ENCODE measurements at regions not wholly inside any gene's neighbourhood (a gene's known extent, or its start where the extent isn't known, plus 50 kb on each side); places are given as distances from the start of the nearest gene placed in this dataset.

DNA sequence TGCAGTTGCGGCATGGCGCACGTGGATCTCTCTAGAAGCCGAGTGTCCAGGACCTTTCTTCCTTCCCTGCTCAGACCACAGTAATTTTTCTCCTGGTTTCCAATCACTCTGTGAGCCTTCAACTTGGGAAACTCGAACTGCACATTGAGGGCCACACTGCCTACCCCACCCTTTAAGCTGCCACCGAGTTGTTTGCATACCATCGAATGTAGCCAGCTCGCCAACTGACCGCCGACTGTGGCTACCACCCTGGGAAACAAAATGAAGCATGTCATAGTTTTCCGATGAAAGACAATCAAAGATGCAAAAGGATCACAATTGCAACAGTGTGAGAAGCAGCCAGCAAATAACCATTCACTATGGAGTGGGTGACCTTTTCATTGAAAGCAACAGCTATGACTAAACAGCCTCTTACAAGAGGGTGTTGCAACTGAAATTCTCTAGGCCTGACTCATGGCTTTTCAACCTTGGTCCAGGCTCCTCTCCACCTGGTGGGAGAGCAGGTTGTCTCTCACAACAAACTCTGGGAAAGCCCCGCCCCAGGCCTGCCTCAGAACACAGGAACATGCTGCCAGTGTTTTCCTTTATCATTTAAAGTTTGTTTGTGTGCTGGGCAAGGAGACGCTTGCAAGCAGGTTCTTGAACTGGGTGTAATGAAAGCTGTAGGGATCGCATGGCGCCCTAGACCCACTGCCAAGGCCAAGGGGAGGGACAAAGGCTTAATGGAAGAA lies 141.7 kb upstream of the SERP2 start:
- DNase-seq (ENCODE audit: extremely low spot score) = no peak
- CTCF ChIA-PET = interaction anchor here (0.9 kb wide), 1 partner anchor 14 kb away, joined by 3 read pairs; no protein-coding TSS in a partner anchor
- POLR2A ChIA-PET = no interaction called here
- TF ChIP-seq, protein P1, sequence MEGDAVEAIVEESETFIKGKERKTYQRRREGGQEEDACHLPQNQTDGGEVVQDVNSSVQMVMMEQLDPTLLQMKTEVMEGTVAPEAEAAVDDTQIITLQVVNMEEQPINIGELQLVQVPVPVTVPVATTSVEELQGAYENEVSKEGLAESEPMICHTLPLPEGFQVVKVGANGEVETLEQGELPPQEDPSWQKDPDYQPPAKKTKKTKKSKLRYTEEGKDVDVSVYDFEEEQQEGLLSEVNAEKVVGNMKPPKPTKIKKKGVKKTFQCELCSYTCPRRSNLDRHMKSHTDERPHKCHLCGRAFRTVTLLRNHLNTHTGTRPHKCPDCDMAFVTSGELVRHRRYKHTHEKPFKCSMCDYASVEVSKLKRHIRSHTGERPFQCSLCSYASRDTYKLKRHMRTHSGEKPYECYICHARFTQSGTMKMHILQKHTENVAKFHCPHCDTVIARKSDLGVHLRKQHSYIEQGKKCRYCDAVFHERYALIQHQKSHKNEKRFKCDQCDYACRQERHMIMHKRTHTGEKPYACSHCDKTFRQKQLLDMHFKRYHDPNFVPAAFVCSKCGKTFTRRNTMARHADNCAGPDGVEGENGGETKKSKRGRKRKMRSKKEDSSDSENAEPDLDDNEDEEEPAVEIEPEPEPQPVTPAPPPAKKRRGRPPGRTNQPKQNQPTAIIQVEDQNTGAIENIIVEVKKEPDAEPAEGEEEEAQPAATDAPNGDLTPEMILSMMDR (IDR thresholded peaks at IDR 0.05; ENCODE audit: control extremely low read depth, extremely low read depth, low read depth, missing control alignments) = no peak

GRCh38 chr13:44232774-44233173 lies 140.8 kb upstream of the SERP2 start:
- CTCF ChIA-PET = no interaction called here
- no peak for DNase-seq (ENCODE audit: extremely low spot score)
- POLR2A ChIA-PET = no interaction called here
- TF ChIP-seq, protein P1 (IDR thresholded peaks at IDR 0.05; ENCODE audit: control extremely low read depth, extremely low read depth, low read depth, missing control alignments) = no peak

DNA sequence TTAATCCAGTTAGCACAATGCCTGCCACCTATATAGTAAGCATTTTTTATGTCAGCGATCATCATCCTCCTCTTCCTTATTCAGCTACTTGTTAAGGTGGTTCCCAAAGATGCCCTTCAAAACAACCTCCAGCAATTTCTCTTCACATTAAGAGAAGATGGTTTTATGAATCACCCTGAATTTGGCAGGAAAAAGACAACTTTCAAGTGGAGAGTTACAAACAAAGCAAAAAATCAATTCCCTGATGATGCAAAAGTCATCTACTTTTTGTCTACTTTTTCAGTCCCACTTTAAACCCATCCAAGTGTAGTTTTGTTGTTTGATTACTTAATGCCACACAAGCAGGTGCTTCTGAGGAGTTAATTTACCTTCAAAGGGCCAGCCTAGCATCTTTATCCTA lies 139.1 kb upstream of the SERP2 start:
- ChIA-PET CTCF (interaction anchor here (1.6 to 1.7 kb wide), 2 partner anchors 9 kb away, joined by 4 read pairs; no protein-coding TSS in a partner anchor), POLR2A (no interaction called here)
- TF ChIP-seq, protein P1 (IDR thresholded peaks at IDR 0.05; ENCODE audit: control extremely low read depth, extremely low read depth, low read depth, missing control alignments) = no peak
- no peak for DNase-seq (ENCODE audit: extremely low spot score)

GRCh38 chr13:44236370-44236769 lies 137.3 kb upstream of the SERP2 start:
- TF ChIP-seq, protein P1 (IDR thresholded peaks at IDR 0.05; ENCODE audit: control extremely low read depth, extremely low read depth, low read depth, missing control alignments) = no peak
- ChIA-PET CTCF (interaction anchor here (1.2 to 2.3 kb wide), 3 partner anchors 15 to 43 kb away, joined by 3 to 7 read pairs (median 3); no protein-coding TSS in a partner anchor), POLR2A (no interaction called here)
- DNase-seq (ENCODE audit: extremely low spot score) = no peak

DNA sequence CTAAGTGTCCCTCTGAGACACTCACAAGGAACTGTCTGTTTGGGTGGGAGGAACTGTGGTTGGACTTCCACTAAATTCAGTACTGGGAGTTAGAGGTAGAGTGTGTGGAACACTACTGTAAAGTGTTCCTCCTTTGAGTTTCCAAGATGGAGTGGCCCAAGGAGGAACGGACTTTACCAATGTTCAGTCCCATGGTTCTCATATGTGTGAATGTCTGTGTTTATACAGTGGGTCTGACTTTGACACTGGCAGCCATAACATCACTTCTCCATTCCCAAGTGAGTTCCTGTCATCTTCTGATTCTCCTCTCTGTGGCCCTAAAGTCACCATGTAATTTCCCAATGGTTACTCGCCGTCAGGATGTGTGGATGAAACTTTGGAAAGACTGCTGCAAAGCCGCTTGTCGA lies 136.8 kb upstream of the SERP2 start:
- no peak for DNase-seq (ENCODE audit: extremely low spot score)
- ChIA-PET CTCF (interaction anchor here (1.2 to 2.3 kb wide), 2 partner anchors 14 to 18 kb away, joined by 3 to 7 read pairs; no protein-coding TSS in a partner anchor), POLR2A (no interaction called here)
- TF ChIP-seq, protein P1 (IDR thresholded peaks at IDR 0.05; ENCODE audit: control extremely low read depth, extremely low read depth, low read depth, missing control alignments) = no peak

DNA sequence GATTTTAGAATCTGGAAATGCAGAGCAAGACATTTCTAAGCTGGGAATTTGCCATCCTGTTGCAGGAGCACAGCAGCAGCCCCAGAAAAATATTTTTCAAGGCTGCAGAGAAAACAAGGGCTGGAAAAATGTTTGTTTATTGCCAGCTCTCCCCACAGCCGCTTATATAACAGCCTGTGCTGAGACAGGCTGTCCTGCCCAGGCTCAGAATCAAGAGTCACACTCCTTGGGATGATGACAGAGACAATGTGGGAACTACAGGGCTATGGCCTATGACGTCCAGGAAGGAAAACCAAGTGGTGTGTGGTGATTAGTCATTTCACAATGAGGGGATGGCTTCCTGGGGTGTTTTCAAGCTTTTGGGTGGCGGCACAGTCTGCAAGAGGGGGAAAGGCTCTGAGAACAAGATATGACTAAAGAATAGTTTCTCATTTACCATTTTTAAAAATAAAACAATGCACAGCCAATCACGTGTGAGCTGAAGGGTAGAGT lies 136.3 kb upstream of the SERP2 start:
- peak; percentile 23 for DNase-seq (ENCODE audit: extremely low spot score)
- ChIA-PET POLR2A (no interaction called here), CTCF (interaction anchor here (2.3 kb wide), 1 partner anchor 14 kb away, joined by 7 read pairs; no protein-coding TSS in a partner anchor)
- TF ChIP-seq, protein P1 (IDR thresholded peaks at IDR 0.05; ENCODE audit: control extremely low read depth, extremely low read depth, low read depth, missing control alignments) = no peak

Measured in GM10248 (cell line).